Muscle layer of duodenum (tissue), 2 donors: ENCODE measurements at regions not wholly inside any gene's neighbourhood (a gene's known extent, or its start where the extent isn't known, plus 50 kb on each side); places are given as distances from the start of the nearest gene placed in this dataset.

ENCODE experiments used
- H3K27ac ChIP-seq: one replicate; pipeline ENCODE4 v1.7.0; 2013; ENCODE audit warnings: mild to moderate bottlenecking, low read length
- H3K27me3 ChIP-seq: one replicate; pipeline ENCODE4 v1.7.0; 2013; ENCODE audit warnings: low read depth, mild to moderate bottlenecking, control low read depth, low read length
- H3K36me3 ChIP-seq, 2 donors: one replicate each; pipeline ENCODE4 v1.7.0; 2013; ENCODE audit warnings: low read length in 2 of 2, control low read depth in 1 of 2, mild to moderate bottlenecking in 1 of 2; ENCODE audit not compliant: insufficient read depth in 2 of 2, control insufficient read depth in 1 of 2
- H3K4me1 ChIP-seq, 2 donors: one replicate each; pipeline ENCODE4 v1.7.0; 2013; ENCODE audit warnings: low read length in 2 of 2, mild to moderate bottlenecking in 2 of 2, control low read depth in 1 of 2, moderate library complexity in 1 of 2; ENCODE audit not compliant: insufficient read depth in 2 of 2, control insufficient read depth in 1 of 2
- H3K4me3 ChIP-seq, 2 donors: one replicate each; pipeline ENCODE4 v1.7.0; 2013; ENCODE audit warnings: low read length in 2 of 2, low read depth in 1 of 2, mild to moderate bottlenecking in 1 of 2
- H3K9me3 ChIP-seq, 2 donors: one replicate each; pipeline ENCODE4 v1.7.0; 2013; ENCODE audit warnings: low read length in 2 of 2, control low read depth in 1 of 2, mild to moderate bottlenecking in 1 of 2; ENCODE audit not compliant: control insufficient read depth in 1 of 2
- donor health status: healthy.

GRCh38 chr21:26412885-26413284 lies 160.2 kb downstream of the CYYR1 start:
- Histone ChIP-seq H3K27me3 (no peaks in the 10 kb centered on the region), H3K9me3 (no peaks in the 10 kb centered on the region), H3K4me3 (no peak overlapping the region), H3K27ac (no peak overlapping the region), H3K4me1 (no peaks in the 10 kb centered on the region), H3K36me3 (no peaks in the 10 kb centered on the region)

- Histone ChIP-seq H3K9me3 (no peaks in the 10 kb centered on the region), H3K27ac (no peak overlapping the region), H3K4me1 (peaks cover 0 to 15% of the 10 kb centered on the region in 2 donors), H3K27me3 (no peaks in the 10 kb centered on the region), H3K36me3 (no peaks in the 10 kb centered on the region), H3K4me3 (no peak overlapping the region)
These were observed 163.4 kb downstream of the CYYR1 start for GRCh38 chr21:26409735-26410134.

- no peak overlapping the region for H3K27ac ChIP-seq
- H3K9me3 ChIP-seq = no peaks in the 10 kb centered on the region
- H3K4me3 ChIP-seq = no peak overlapping the region
- H3K36me3 ChIP-seq = no peaks in the 10 kb centered on the region
- H3K4me1 ChIP-seq = peaks cover 0 to 21% of the 10 kb centered on the region in 2 donors
- no peaks in the 10 kb centered on the region for H3K27me3 ChIP-seq
These were observed 164.6 kb downstream of the CYYR1 start for GRCh38 chr21:26408511-26408910.

GRCh38 chr21:26406526-26406925 lies 166.6 kb downstream of the CYYR1 start:
- Histone ChIP-seq H3K27me3 (no peaks in the 10 kb centered on the region), H3K4me1 (peaks cover 0 to 21% of the 10 kb centered on the region in 2 donors), H3K27ac (no peak overlapping the region), H3K36me3 (no peaks in the 10 kb centered on the region), H3K4me3 (no peak overlapping the region), H3K9me3 (no peaks in the 10 kb centered on the region)

- no peaks in the 10 kb centered on the region for H3K36me3 ChIP-seq
- no peaks in the 10 kb centered on the region for H3K27me3 ChIP-seq
- no peak overlapping the region for H3K4me3 ChIP-seq
- peaks cover 0 to 21% of the 10 kb centered on the region in 2 donors for H3K4me1 ChIP-seq
- no peak overlapping the region for H3K27ac ChIP-seq
- no peaks in the 10 kb centered on the region for H3K9me3 ChIP-seq
These were observed 167.2 kb downstream of the CYYR1 start for GRCh38 chr21:26405735-26406361.

GRCh38 chr21:26405071-26405470 lies 168.0 kb downstream of the CYYR1 start:
- Histone ChIP-seq H3K27me3 (no peaks in the 10 kb centered on the region), H3K27ac (no peak overlapping the region), H3K4me1 (peaks cover 0 to 21% of the 10 kb centered on the region in 2 donors), H3K36me3 (no peaks in the 10 kb centered on the region), H3K4me3 (no peak overlapping the region), H3K9me3 (no peaks in the 10 kb centered on the region)

GRCh38 chr21:26404288-26404687 lies 168.8 kb downstream of the CYYR1 start:
- H3K36me3 ChIP-seq = no peaks in the 10 kb centered on the region
- H3K9me3 ChIP-seq = no peaks in the 10 kb centered on the region
- H3K4me3 ChIP-seq = no peak overlapping the region
- H3K27ac ChIP-seq = no peak overlapping the region
- peaks cover 0 to 21% of the 10 kb centered on the region in 2 donors for H3K4me1 ChIP-seq
- H3K27me3 ChIP-seq = no peaks in the 10 kb centered on the region

GRCh38 chr21:26403321-26403720 lies 169.8 kb downstream of the CYYR1 start:
- Histone ChIP-seq H3K27me3 (no peaks in the 10 kb centered on the region), H3K4me3 (no peak overlapping the region), H3K4me1 (peaks cover 0 to 21% of the 10 kb centered on the region in 2 donors), H3K9me3 (no peaks in the 10 kb centered on the region), H3K36me3 (no peaks in the 10 kb centered on the region), H3K27ac (no peak overlapping the region)

- Histone ChIP-seq H3K9me3 (no peaks in the 10 kb centered on the region), H3K4me1 (no peaks in the 10 kb centered on the region), H3K4me3 (no peak overlapping the region), H3K27me3 (no peaks in the 10 kb centered on the region), H3K27ac (no peak overlapping the region), H3K36me3 (no peaks in the 10 kb centered on the region)
These were observed 175.5 kb downstream of the CYYR1 start for GRCh38 chr21:26397545-26397944.

- H3K27ac ChIP-seq = no peak overlapping the region
These were observed 178.7 kb downstream of the CYYR1 start for GRCh38 chr21:26394341-26394740.

GRCh38 chr21:26391166-26391565 lies 181.9 kb downstream of the CYYR1 start:
- H3K36me3 ChIP-seq = no peaks in the 10 kb centered on the region
- H3K4me3 ChIP-seq = no peak overlapping the region
- H3K27ac ChIP-seq = no peak overlapping the region
- no peaks in the 10 kb centered on the region for H3K27me3 ChIP-seq
- H3K9me3 ChIP-seq = no peaks in the 10 kb centered on the region
- H3K4me1 ChIP-seq = no peaks in the 10 kb centered on the region

More at GRCh38 chr21:26394341-26394740, 178.7 kb downstream of the CYYR1 start:
- Histone ChIP-seq H3K9me3 (no peaks in the 10 kb centered on the region), H3K27me3 (no peaks in the 10 kb centered on the region), H3K4me3 (no peak overlapping the region), H3K36me3 (no peaks in the 10 kb centered on the region), H3K4me1 (no peaks in the 10 kb centered on the region)

- Histone ChIP-seq H3K4me3 (no peak overlapping the region), H3K27ac (no peak overlapping the region), H3K9me3 (no peaks in the 10 kb centered on the region), H3K27me3 (no peaks in the 10 kb centered on the region), H3K4me1 (no peaks in the 10 kb centered on the region), H3K36me3 (no peaks in the 10 kb centered on the region)
These were observed 183.0 kb downstream of the CYYR1 start for GRCh38 chr21:26389971-26390641.
